Nephron (organoid): ENCODE measurements at regions not wholly inside any gene's neighbourhood (a gene's known extent, or its start where the extent isn't known, plus 50 kb on each side); places are given as distances from the start of the nearest gene placed in this dataset.

ENCODE experiments used
- H3K27ac Mint-ChIP-seq, 3 experiments: 2 replicates each; pipeline ENCODE4 v1.8.0; 2020; ENCODE audit warnings: mixed read lengths in 3 of 3, mild to moderate bottlenecking in 2 of 3, moderate library complexity in 1 of 3
- H3K27me3 Mint-ChIP-seq: 2 replicates; pipeline ENCODE4 v1.8.0; 2021; ENCODE audit warnings: low read depth, mild to moderate bottlenecking, moderate library complexity, mixed read lengths
- H3K36me3 Mint-ChIP-seq: 2 replicates; pipeline ENCODE4 v1.8.0; 2020; ENCODE audit warnings: low read depth, mixed read lengths
- H3K4me1 Mint-ChIP-seq: 2 replicates; pipeline ENCODE4 v1.8.0; 2020; ENCODE audit warnings: mixed read lengths
- H3K4me3 Mint-ChIP-seq, 3 experiments: 2 replicates each; pipeline ENCODE4 v1.8.0; 2020; ENCODE audit warnings: mild to moderate bottlenecking in 3 of 3, mixed read lengths in 3 of 3, moderate library complexity in 2 of 3
- H3K9me3 Mint-ChIP-seq: 2 replicates; pipeline ENCODE4 v1.8.0; 2020; ENCODE audit warnings: mixed read lengths
- CTCF ChIP-seq, 3 experiments: fragments of 200-600 bp; sonication (generic); IDR thresholded peaks; one replicate each; pipeline ENCODE4 v1.5.0; 2021; ENCODE audit warnings: antibody characterized with exemption in 3 of 3; ENCODE audit not compliant: unreplicated experiment in 3 of 3

- H3K9me3 Mint-ChIP-seq, result peaks cover 6% of the 10 kb centered on the region
- H3K36me3 Mint-ChIP-seq, result no peaks in the 10 kb centered on the region
- H3K27ac Mint-ChIP-seq, result no peak overlapping the region
- H3K4me1 Mint-ChIP-seq, result peaks cover 6% of the 10 kb centered on the region
- no peaks in the 10 kb centered on the region for H3K27me3 Mint-ChIP-seq
- no peak for TF ChIP-seq CTCF (IDR thresholded peaks at IDR 0.05; ENCODE audit: unreplicated experiment in 3 of 3)
- no peak overlapping the region for H3K4me3 Mint-ChIP-seq
Observed at GRCh38 chr12:97680751-97681150, 218.1 kb downstream of the RMST start.

DNA sequence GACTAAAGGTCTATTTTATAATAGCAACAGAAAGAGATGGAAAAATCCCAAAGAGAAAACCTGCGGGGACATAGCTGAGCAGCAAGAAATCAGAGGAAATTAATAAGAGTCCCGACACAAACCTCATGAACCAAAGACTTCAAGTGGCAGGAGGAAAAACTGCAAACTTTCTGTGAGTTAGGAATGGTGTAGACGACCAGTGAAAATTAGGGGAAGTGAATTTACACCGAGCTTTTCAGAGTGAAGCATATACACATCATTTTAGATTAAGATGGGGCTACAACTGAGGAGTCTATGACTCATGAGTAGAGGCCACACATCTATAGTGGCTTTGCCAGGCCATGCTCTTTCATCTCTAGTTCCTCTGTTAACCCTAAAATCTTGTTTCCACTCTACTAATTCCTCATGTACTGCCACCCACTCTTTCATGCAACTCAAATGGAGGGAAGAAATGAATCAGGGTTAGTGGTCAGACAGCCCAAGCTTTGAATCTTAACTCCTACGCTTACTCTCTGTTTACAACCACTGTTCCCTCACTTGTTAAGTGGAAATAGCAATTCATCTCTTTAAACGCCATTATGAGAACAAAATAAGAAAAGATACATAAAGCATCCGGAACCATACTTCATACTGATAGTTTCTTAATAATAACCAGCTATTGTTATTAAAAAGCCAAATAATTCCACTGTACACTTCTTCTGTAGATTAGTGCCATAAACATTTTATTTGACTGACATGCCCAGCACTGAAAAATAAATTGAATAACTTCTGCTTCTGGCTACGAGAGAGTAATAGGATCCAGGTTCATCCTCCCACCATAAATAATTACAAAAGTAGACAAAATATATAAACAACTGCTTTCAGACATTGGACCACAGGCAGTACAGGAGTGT, 219.3 kb downstream of the RMST start:
- Mint-ChIP-seq H3K9me3 (peaks cover 4% of the 10 kb centered on the region), H3K27ac (no peak overlapping the region), H3K4me3 (no peak overlapping the region), H3K27me3 (no peaks in the 10 kb centered on the region), H3K4me1 (peaks cover 6% of the 10 kb centered on the region), H3K36me3 (no peaks in the 10 kb centered on the region)
- no peak for TF ChIP-seq CTCF (IDR thresholded peaks at IDR 0.05; ENCODE audit: unreplicated experiment in 3 of 3)

DNA sequence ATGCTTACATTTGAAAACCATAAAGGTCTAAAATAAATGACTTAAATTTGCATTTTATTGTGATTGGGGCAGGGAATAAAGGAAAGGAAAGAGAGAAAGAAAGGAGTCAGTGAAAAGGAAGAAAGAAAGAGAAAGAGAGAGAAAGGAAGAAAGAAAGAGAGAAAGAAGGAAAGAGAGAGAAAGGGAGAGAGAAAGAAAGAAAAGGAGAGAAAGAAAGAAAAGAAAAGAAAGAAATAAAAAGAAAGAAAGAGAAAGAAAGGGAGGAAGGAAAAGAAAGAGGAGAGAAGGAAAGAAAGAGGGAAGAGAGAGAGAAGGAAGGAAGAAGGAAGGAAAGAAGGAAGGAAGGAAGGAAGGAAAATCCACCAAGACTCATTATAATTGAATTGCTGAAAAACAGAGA, 222.8 kb downstream of the RMST start:
- Mint-ChIP-seq H3K9me3 (peaks cover 3% of the 10 kb centered on the region), H3K4me1 (peaks cover 6% of the 10 kb centered on the region), H3K27ac (no peak overlapping the region), H3K36me3 (no peaks in the 10 kb centered on the region), H3K27me3 (no peaks in the 10 kb centered on the region), H3K4me3 (no peak overlapping the region)
- no peak for TF ChIP-seq CTCF (IDR thresholded peaks at IDR 0.05; ENCODE audit: unreplicated experiment in 3 of 3)

GRCh38 chr12:97701901-97702300, 239.3 kb downstream of the RMST start:
- Mint-ChIP-seq H3K4me1 (no peaks in the 10 kb centered on the region), H3K36me3 (no peaks in the 10 kb centered on the region), H3K27ac (no peak overlapping the region), H3K4me3 (no peak overlapping the region), H3K27me3 (no peaks in the 10 kb centered on the region), H3K9me3 (peaks cover 9% of the 10 kb centered on the region)
- no peak for TF ChIP-seq CTCF (IDR thresholded peaks at IDR 0.05; ENCODE audit: unreplicated experiment in 3 of 3)

GRCh38 chr12:97711392-97711791, 248.8 kb downstream of the RMST start:
- H3K27ac Mint-ChIP-seq, result no peak overlapping the region
- no peaks in the 10 kb centered on the region for H3K27me3 Mint-ChIP-seq
- no peaks in the 10 kb centered on the region for H3K4me1 Mint-ChIP-seq
- TF ChIP-seq CTCF (IDR thresholded peaks at IDR 0.05; ENCODE audit: unreplicated experiment in 3 of 3), result no peak
- no peak overlapping the region for H3K4me3 Mint-ChIP-seq
- peaks cover 4% of the 10 kb centered on the region for H3K9me3 Mint-ChIP-seq
- no peaks in the 10 kb centered on the region for H3K36me3 Mint-ChIP-seq

DNA sequence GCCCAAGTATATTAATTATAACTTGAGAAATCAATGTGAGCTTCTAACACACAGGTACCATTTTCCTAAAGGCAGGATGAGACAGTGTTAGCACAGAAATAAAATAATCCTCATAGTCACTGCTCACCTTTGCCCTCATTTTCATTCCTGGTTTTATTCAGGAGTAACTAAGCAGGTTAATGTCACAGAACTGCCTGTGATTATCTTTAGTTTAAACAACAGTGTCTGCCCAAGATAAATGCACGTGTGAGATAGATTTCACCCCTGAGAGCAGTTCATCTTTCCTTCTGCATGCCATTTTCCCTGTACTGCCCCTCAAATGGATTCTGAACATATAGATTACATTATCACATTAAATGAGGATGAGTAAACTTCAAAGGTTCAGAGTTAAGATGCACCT, 250.7 kb downstream of the RMST start:
- no peaks in the 10 kb centered on the region for H3K36me3 Mint-ChIP-seq
- peaks cover 4% of the 10 kb centered on the region for H3K9me3 Mint-ChIP-seq
- TF ChIP-seq CTCF (IDR thresholded peaks at IDR 0.05; ENCODE audit: unreplicated experiment in 3 of 3), result no peak
- H3K4me1 Mint-ChIP-seq, result no peaks in the 10 kb centered on the region
- no peak overlapping the region for H3K4me3 Mint-ChIP-seq
- H3K27me3 Mint-ChIP-seq, result no peaks in the 10 kb centered on the region
- H3K27ac Mint-ChIP-seq, result no peak overlapping the region
